Activated CD4-positive, alpha-beta T cell treated with anti-CD3 and anti-CD28 coated beads, Interleukin-2, amount 50 U/mL, for 16 hours (primary cell): ENCODE measurements at regions not wholly inside any gene's neighbourhood (a gene's known extent, or its start where the extent isn't known, plus 50 kb on each side); places are given as distances from the start of the nearest gene placed in this dataset.
"Not testable (repeated sequence)": the region's sequence is repeated elsewhere in the genome, so short reads cannot be mapped to it uniquely, and the experiment has no call there.

Experiments used
- DNase-seq: peaks from one replicate; pipeline ENCODE4 v3.0.0-alpha.2; 2020

- not testable (repeated sequence) for DNase-seq
Observed at GRCh38 chr2:242159921-242160320, 290.4 kb downstream of the RTP5 start.

- not testable (repeated sequence) for DNase-seq
Observed at GRCh38 chr2:242165115-242165514, 295.6 kb downstream of the RTP5 start.

DNA sequence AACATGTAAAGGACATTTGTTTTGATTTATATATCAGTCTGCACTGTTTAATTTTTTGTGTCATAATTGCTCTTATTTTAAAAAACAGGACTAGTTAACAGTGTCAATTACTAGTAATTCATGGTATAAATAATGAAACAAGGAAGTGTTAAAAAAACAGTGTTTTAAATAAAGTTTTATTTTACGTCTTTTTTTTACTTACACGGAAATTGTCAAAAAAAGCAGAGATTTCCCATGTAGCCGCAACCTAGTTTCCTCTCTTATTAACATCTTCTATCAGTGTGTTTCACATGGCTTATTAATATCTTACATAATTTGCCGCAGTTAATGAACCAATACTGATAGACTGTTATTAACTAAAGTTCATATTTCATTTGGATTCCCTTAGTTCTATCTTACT, 301.8 kb downstream of the RTP5 start:
- not testable (repeated sequence) for DNase-seq
